SK-N-SH (cell line): ENCODE measurements at regions not wholly inside any gene's neighbourhood (a gene's known extent, or its start where the extent isn't known, plus 50 kb on each side); places are given as distances from the start of the nearest gene placed in this dataset.

Experiments
- CTCF ChIA-PET: fragments of 300-600, 350-600 bp; formaldehyde crosslinking; extraction: SDS; loops from one replicate; lab custom pipeline; 2021; lab: Yijun Ruan, JAX
- POLR2A ChIA-PET: fragments of 350-600 bp; sonication (Branson Sonifier 250); formaldehyde crosslinking; extraction: SDS; loops from one replicate; lab custom pipeline; 2020; ENCODE audit warnings: antibody characterized with exemption, inconsistent platforms; lab: Yijun Ruan, JAX
- DNase-seq: peaks from one replicate; pipeline ENCODE4 v3.0.0; 2012
- H2AFZ ChIP-seq: fragments of 200-600 bp; sonication (generic); 2 replicates; pipeline ENCODE4 v1.8.1; 2016; ENCODE audit warnings: antibody characterized with exemption, mild to moderate bottlenecking, low read depth
- H3F3A ChIP-seq: fragments of 200-600 bp; sonication (generic); replicated peaks from 2 replicates; pipeline ENCODE3; 2016; ENCODE audit warnings: antibody characterized with exemption, mild to moderate bottlenecking; ENCODE audit not compliant: insufficient read depth
- H3K27ac ChIP-seq, 2 experiments: fragments of 200-500 bp in 1 of 2; fragments of 200-600 bp in 1 of 2; sonication (Bioruptor generic) in 1 of 2; sonication (generic), shearing (Covaris generic) in 1 of 2; 2 replicates each; pipeline versions ENCODE4 v1.5.1 to v1.6.1; 2014 to 2016; ENCODE audit warnings: low read depth in 2 of 2, inconsistent platforms in 1 of 2, low read length in 1 of 2, mild to moderate bottlenecking in 1 of 2, mixed read lengths in 1 of 2
- H3K27me3 ChIP-seq: fragments of 200-600 bp; sonication (generic), shearing (Covaris generic); 2 replicates; pipeline ENCODE4 v1.6.1; 2016; ENCODE audit warnings: mixed run types; ENCODE audit not compliant: insufficient read depth
- H3K36me3 ChIP-seq, 2 experiments: fragments of 200-500 bp in 1 of 2; fragments of 200-600 bp in 1 of 2; sonication (Bioruptor generic) in 1 of 2; sonication (generic) in 1 of 2; replicated peaks in 1 of 2; 2 replicates each; pipeline versions ENCODE3 to v1.5.1; 2014 to 2016; ENCODE audit warnings: low read length in 1 of 2, mild to moderate bottlenecking in 1 of 2; ENCODE audit not compliant: insufficient read depth in 2 of 2, control insufficient read depth in 1 of 2
- H3K4me1 ChIP-seq, 2 experiments: fragments of 200-500 bp in 1 of 2; fragments of 200-600 bp in 1 of 2; sonication (Bioruptor generic) in 1 of 2; sonication (generic), shearing (Covaris generic) in 1 of 2; 2 replicates each; pipeline versions ENCODE4 v1.5.1 to v1.6.1; 2014 to 2016; ENCODE audit warnings: low read depth in 1 of 2, low read length in 1 of 2, mixed run types in 1 of 2; ENCODE audit not compliant: insufficient read depth in 2 of 2, control insufficient read depth in 1 of 2
- H3K4me2 ChIP-seq: fragments of 200-600 bp; sonication (generic), shearing (Covaris generic); 2 replicates; pipeline ENCODE4 v1.6.1; 2017; ENCODE audit warnings: mixed run types
- H3K4me3 ChIP-seq, 2 experiments: fragments of 200-500 bp in 1 of 2; fragments of 200-600 bp in 1 of 2; sonication (Bioruptor generic) in 1 of 2; sonication (generic), shearing (Covaris generic) in 1 of 2; 2 replicates each; pipeline versions ENCODE4 v1.5.1 to v1.8.1; 2014 to 2016; ENCODE audit warnings: low read depth in 2 of 2, inconsistent platforms in 1 of 2, low read length in 1 of 2, mild to moderate bottlenecking in 1 of 2, mixed read lengths in 1 of 2, moderate library complexity in 1 of 2
- H3K79me2 ChIP-seq: fragments of 200-600 bp; sonication (generic); 2 replicates; pipeline ENCODE4 v1.8.1; 2017; ENCODE audit warnings: mild to moderate bottlenecking; ENCODE audit not compliant: insufficient read depth
- H3K9ac ChIP-seq: fragments of 200-600 bp; sonication (generic); 2 replicates; pipeline ENCODE4 v1.6.1; 2017; ENCODE audit warnings: mixed run types
- H3K9me2 ChIP-seq: fragments of 200-600 bp; sonication (generic); 2 replicates; pipeline ENCODE4 v1.6.1; 2017; ENCODE audit warnings: mixed run types
- H3K9me3 ChIP-seq: fragments of 200-600 bp; sonication (generic); 2 replicates; pipeline ENCODE4 v1.6.1; 2017; ENCODE audit warnings: mixed run types, mild to moderate bottlenecking, moderate library complexity
- H4K20me1 ChIP-seq: fragments of 200-600 bp; sonication (generic); 2 replicates; pipeline ENCODE4 v1.6.1; 2017; ENCODE audit warnings: mild to moderate bottlenecking, mixed run types; ENCODE audit not compliant: insufficient read depth
- CHD2 ChIP-seq: fragments of 150-350 bp; IDR thresholded peaks from 2 replicates; pipeline ENCODE4 v1.6.1; 2018; ENCODE audit warnings: low read length; ENCODE audit not compliant: partially characterized antibody
- ELF1 ChIP-seq: IDR thresholded peaks from 2 replicates; pipeline ENCODE4 v1.4.0; 2012
- EZH2phosphoT487 ChIP-seq: fragments of 200-600 bp; sonication (generic); IDR thresholded peaks from 2 replicates; pipeline ENCODE4 v1.6.1; 2017; ENCODE audit warnings: low read depth, mixed run types, mild to moderate bottlenecking, antibody characterized with exemption, moderate library complexity, borderline replicate concordance
- FOSL2 ChIP-seq: IDR thresholded peaks from 2 replicates; pipeline ENCODE4 v1.4.0; 2012; ENCODE audit warnings: low read depth, mild to moderate bottlenecking, moderate library complexity, borderline replicate concordance
- FOXJ3 ChIP-seq: sonication (generic); formaldehyde crosslinking; IDR thresholded peaks from 2 replicates; pipeline ENCODE4 v1.5.1; 2020; ENCODE audit warnings: mild to moderate bottlenecking, missing genetic modification reagents
- IRF3 ChIP-seq: fragments of 150-350 bp; IDR thresholded peaks from 2 replicates; pipeline ENCODE4 v1.6.1; 2016; ENCODE audit warnings: mild to moderate bottlenecking, low read depth, low read length
- NRF1 ChIP-seq: IDR thresholded peaks from 2 replicates; pipeline ENCODE4 v1.6.1; 2012; ENCODE audit warnings: low read depth, mild to moderate bottlenecking, low read length
- PBX3 ChIP-seq: IDR thresholded peaks from 2 replicates; pipeline ENCODE4; 2012
- POLR2AphosphoS5 ChIP-seq: IDR thresholded peaks from 2 replicates; pipeline ENCODE4 v1.6.1; 2012; ENCODE audit warnings: low read depth, low read length
- RAD21 ChIP-seq: IDR thresholded peaks from 2 replicates; pipeline ENCODE4 v1.6.1; 2012; ENCODE audit warnings: mild to moderate bottlenecking, low read length
- RCOR1 ChIP-seq: fragments of 150-350 bp; IDR thresholded peaks from 2 replicates; pipeline ENCODE4 v1.6.1; 2017; ENCODE audit warnings: antibody characterized with exemption, low read length
- RFX5 ChIP-seq: IDR thresholded peaks from 2 replicates; pipeline ENCODE4 v1.6.1; 2012; ENCODE audit warnings: mild to moderate bottlenecking, improper control_type of control experiment, low read length
- RXRA ChIP-seq: IDR thresholded peaks from 2 replicates; pipeline ENCODE4 v1.4.0; 2012; ENCODE audit warnings: low read depth, mild to moderate bottlenecking, borderline replicate concordance
- SIN3A ChIP-seq: IDR thresholded peaks from 2 replicates; pipeline ENCODE4 v1.6.1; 2012; ENCODE audit warnings: low read depth, mild to moderate bottlenecking, low read length, moderate library complexity, borderline replicate concordance
- TAF1 ChIP-seq: IDR thresholded peaks from 2 replicates; pipeline ENCODE4 v1.6.1; 2012; ENCODE audit warnings: low read depth, mild to moderate bottlenecking, low read length, moderate library complexity, borderline replicate concordance
- TEAD4 ChIP-seq: IDR thresholded peaks from 2 replicates; pipeline ENCODE4 v1.4.0; 2012; ENCODE audit warnings: mild to moderate bottlenecking, borderline replicate concordance; ENCODE audit not compliant: insufficient read depth
- USF1 ChIP-seq: IDR thresholded peaks from 2 replicates; pipeline ENCODE4 v1.4.0; 2012; ENCODE audit warnings: low read depth, borderline replicate concordance
- YY1 ChIP-seq: IDR thresholded peaks from 2 replicates; pipeline ENCODE4 v1.4.0; 2012; ENCODE audit warnings: low read depth, mild to moderate bottlenecking
- WGBS: methylation state at CpG from one replicate; pipeline ENCODE4 v1.1.6; 2017; ENCODE audit warnings: low lambda C conversion rate; 5-methylcytosine and 5-hydroxymethylcytosine counted together
- TF ChIP-seq, protein P1 (sequence below): fragments of 200-600 bp; sonication (generic); IDR thresholded peaks from 2 replicates; pipeline ENCODE4 v1.6.1; 2017; ENCODE audit warnings: antibody characterized with exemption, mild to moderate bottlenecking, moderate library complexity
- TF ChIP-seq, protein P2 (sequence below): IDR thresholded peaks from 2 replicates; pipeline ENCODE4 v1.4.0; 2012; ENCODE audit warnings: low read depth
- TF ChIP-seq, protein P3 (sequence below): fragments of 150-350 bp; IDR thresholded peaks from 2 replicates; pipeline ENCODE4 v1.6.1; 2017; ENCODE audit warnings: antibody characterized with exemption, low read length, low read depth, borderline replicate concordance

DNA sequence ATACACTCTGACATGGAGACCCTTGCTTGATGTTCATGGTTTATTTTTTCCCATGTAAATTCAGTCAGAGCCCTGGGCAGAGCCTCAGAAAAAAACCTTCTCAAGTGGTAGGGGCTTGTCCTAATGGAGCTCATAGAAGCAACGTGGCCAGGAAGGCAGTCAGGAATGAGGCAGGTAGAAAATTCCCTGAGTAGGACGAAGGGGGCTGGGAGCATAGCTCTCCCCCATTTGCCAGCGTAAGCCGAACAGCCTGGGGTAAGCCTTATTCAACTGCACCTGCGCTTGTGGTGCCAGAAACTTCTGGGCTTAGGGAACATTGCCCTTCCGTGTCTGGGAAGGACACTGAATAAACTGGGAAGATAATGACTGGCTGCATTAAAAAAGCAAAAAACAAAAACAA is 238.5 kb upstream of the ROPN1 start:
- DNase-seq, result no peak
- no peaks in the 10 kb centered on the region for H3F3A ChIP-seq
- H3K4me1 ChIP-seq, result peaks cover 0 to 8% of the 10 kb centered on the region in 2 experiments; a peak in 1 of 4 replicates
- 0 out of 2 replicates have a peak, but pooled peaks cover 3% of the 10 kb centered on the region for H3K9me3 ChIP-seq
- H3K9ac ChIP-seq, result no peak overlapping the region
- whole genome bisulfite sequencing, result 79% methylated on average over 6 of the region's 6 CpGs
- CTCF ChIA-PET, result interaction anchor here (0.9 kb wide), 1 partner anchor 12 kb away, joined by 5 read pairs; no protein-coding TSS in a partner anchor
- POLR2A ChIA-PET, result no interaction called here
- no peaks in the 10 kb centered on the region for H4K20me1 ChIP-seq
- H3K27ac ChIP-seq, result no peak overlapping the region
- peaks cover 0 to 7% of the 10 kb centered on the region in 2 experiments for H3K36me3 ChIP-seq
- H3K9me2 ChIP-seq, result no peaks in the 10 kb centered on the region
- no peak overlapping the region for H2AFZ ChIP-seq
- no peak overlapping the region for H3K4me3 ChIP-seq
- no peaks in the 10 kb centered on the region for H3K27me3 ChIP-seq
- H3K79me2 ChIP-seq, result no peaks in the 10 kb centered on the region
- TF ChIP-seq YY1 (no peak), RFX5 (no peak), RAD21 (no peak), ELF1 (no peak), FOXJ3 (CRISPR knock-in tag) (no peak), SIN3A (no peak), FOSL2 (no peak), USF1 (no peak), EZH2phosphoT487 (no peak)
- TF ChIP-seq, protein P1, sequence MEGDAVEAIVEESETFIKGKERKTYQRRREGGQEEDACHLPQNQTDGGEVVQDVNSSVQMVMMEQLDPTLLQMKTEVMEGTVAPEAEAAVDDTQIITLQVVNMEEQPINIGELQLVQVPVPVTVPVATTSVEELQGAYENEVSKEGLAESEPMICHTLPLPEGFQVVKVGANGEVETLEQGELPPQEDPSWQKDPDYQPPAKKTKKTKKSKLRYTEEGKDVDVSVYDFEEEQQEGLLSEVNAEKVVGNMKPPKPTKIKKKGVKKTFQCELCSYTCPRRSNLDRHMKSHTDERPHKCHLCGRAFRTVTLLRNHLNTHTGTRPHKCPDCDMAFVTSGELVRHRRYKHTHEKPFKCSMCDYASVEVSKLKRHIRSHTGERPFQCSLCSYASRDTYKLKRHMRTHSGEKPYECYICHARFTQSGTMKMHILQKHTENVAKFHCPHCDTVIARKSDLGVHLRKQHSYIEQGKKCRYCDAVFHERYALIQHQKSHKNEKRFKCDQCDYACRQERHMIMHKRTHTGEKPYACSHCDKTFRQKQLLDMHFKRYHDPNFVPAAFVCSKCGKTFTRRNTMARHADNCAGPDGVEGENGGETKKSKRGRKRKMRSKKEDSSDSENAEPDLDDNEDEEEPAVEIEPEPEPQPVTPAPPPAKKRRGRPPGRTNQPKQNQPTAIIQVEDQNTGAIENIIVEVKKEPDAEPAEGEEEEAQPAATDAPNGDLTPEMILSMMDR, result no peak
- TF ChIP-seq, protein P2, sequence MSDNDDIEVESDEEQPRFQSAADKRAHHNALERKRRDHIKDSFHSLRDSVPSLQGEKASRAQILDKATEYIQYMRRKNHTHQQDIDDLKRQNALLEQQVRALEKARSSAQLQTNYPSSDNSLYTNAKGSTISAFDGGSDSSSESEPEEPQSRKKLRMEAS, result no peak
- no peak overlapping the region for H3K4me2 ChIP-seq

GRCh38 chr3:124230998-124231397 is 239.1 kb upstream of the ROPN1 start:
- H3K4me1 ChIP-seq, result peaks cover 0 to 8% of the 10 kb centered on the region in 2 experiments; a peak in 1 of 4 replicates
- H3K27me3 ChIP-seq, result no peaks in the 10 kb centered on the region
- H3K9ac ChIP-seq, result no peak overlapping the region
- ChIA-PET CTCF (interaction anchor here (0.7 to 0.9 kb wide), 2 partner anchors 12 to 1314 kb away, joined by 4 to 5 read pairs; no protein-coding TSS in a partner anchor), POLR2A (no interaction called here)
- H3K36me3 ChIP-seq, result peaks cover 0 to 8% of the 10 kb centered on the region in 2 experiments
- H3K27ac ChIP-seq, result no peak overlapping the region
- 0 out of 2 replicates have a peak, but pooled peaks cover 3% of the 10 kb centered on the region for H3K9me3 ChIP-seq
- H3K79me2 ChIP-seq, result no peaks in the 10 kb centered on the region
- H3F3A ChIP-seq, result no peaks in the 10 kb centered on the region
- no peak overlapping the region for H3K4me2 ChIP-seq
- H4K20me1 ChIP-seq, result no peaks in the 10 kb centered on the region
- no peak overlapping the region for H2AFZ ChIP-seq
- H3K9me2 ChIP-seq, result no peaks in the 10 kb centered on the region
- 83% methylated on average over 7 of the region's 7 CpGs for WGBS
- DNase-seq, result no peak
- H3K4me3 ChIP-seq, result no peak overlapping the region
- TF ChIP-seq NRF1, result no peak
- no peak for TF ChIP-seq POLR2AphosphoS5
- TF ChIP-seq USF1, result no peak
- TF ChIP-seq, protein P2, result no peak
- no peak for TF ChIP-seq EZH2phosphoT487
- no peak for TF ChIP-seq TEAD4
- TF ChIP-seq RXRA, result no peak
- TF ChIP-seq RCOR1, result no peak
- no peak for TF ChIP-seq CHD2
- no peak for TF ChIP-seq PBX3
- no peak for TF ChIP-seq TAF1
- TF ChIP-seq, protein P3, sequence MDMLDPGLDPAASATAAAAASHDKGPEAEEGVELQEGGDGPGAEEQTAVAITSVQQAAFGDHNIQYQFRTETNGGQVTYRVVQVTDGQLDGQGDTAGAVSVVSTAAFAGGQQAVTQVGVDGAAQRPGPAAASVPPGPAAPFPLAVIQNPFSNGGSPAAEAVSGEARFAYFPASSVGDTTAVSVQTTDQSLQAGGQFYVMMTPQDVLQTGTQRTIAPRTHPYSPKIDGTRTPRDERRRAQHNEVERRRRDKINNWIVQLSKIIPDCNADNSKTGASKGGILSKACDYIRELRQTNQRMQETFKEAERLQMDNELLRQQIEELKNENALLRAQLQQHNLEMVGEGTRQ, result no peak
- no peak for TF ChIP-seq IRF3
